HCT116 (cell line): ENCODE measurements at regions not wholly inside any gene's neighbourhood (a gene's known extent, or its start where the extent isn't known, plus 50 kb on each side); places are given as distances from the start of the nearest gene placed in this dataset.

Experiments
- ATAC-seq: fragments of 200-7000 bp; cut with Tn5 transposase; 2 replicates; pipeline ENCODE4 v1.9.1; 2020; ENCODE audit warnings: mild to moderate bottlenecking, moderate library complexity
- BruUV-seq: library from RNA; stranded (reverse); fragments of 400-500 nt; replicated peaks from 2 replicates; lab custom pipeline; 2021; lab: Mats Ljungman, UMichigan
- CTCF ChIA-PET: fragments of 300-600 bp; sonication (Branson Sonifier 250); formaldehyde crosslinking; loops from one replicate; lab custom pipeline; 2021; ENCODE audit warnings: antibody characterized with exemption; lab: Charles Lee
- POLR2A ChIA-PET: fragments of 300-600, 350-600 bp; sonication (Branson Sonifier 250); formaldehyde crosslinking; loops from one replicate; lab custom pipeline; 2021; ENCODE audit warnings: antibody characterized with exemption; lab: Charles Lee
- RAD21 ChIA-PET, 2 experiments: fragments of 300-600 bp; sonication (Branson Sonifier 250); formaldehyde crosslinking; loops; one replicate each; lab custom pipeline; 2023; ENCODE audit warnings: low total read pairs in 2 of 2; ENCODE audit not compliant: uncharacterized antibody in 2 of 2, unreplicated experiment in 2 of 2, low non-redundant PET in 1 of 2; lab: Charles Lee
- DNase-seq: peaks from one replicate; pipeline ENCODE4 v3.0.0-alpha.2; 2010; ENCODE audit warnings: low read depth, low spot score
- H2AFZ ChIP-seq: fragments of 200-600 bp; shearing (Covaris generic), sonication (generic); 2 replicates; pipeline ENCODE4 v1.6.1; 2017; ENCODE audit warnings: low read depth, mixed run types, mixed read lengths, antibody characterized with exemption, low read length; ENCODE audit not compliant: poor library complexity, severe bottlenecking
- H3K27ac ChIP-seq: 2 replicates; pipeline ENCODE4 v1.5.1; 2012; ENCODE audit warnings: low read depth, low read length
- H3K27me3 ChIP-seq: fragments of 200-600 bp; sonication (generic); 2 replicates; pipeline ENCODE4 v1.6.1; 2016; ENCODE audit warnings: mixed run types, low read length, mixed read lengths; ENCODE audit not compliant: insufficient read depth
- H3K36me3 ChIP-seq, 2 experiments: fragments of 200-500 bp in 1 of 2; fragments of 200-600 bp in 1 of 2; sonication (Bioruptor generic) in 1 of 2; sonication (generic) in 1 of 2; 2 replicates each; pipeline versions ENCODE4 v1.5.1 to v1.6.1; 2014 to 2016; ENCODE audit warnings: low read length in 2 of 2, inconsistent platforms in 1 of 2, mixed read lengths in 1 of 2, mixed run types in 1 of 2; ENCODE audit not compliant: insufficient read depth in 2 of 2, control insufficient read depth in 1 of 2
- H3K4me1 ChIP-seq, 2 experiments: fragments of 200-600 bp in 1 of 2; sonication (generic) in 1 of 2; 2 replicates each; pipeline versions ENCODE4 v1.5.1 to v1.6.1; 2012 to 2017; ENCODE audit warnings: low read length in 2 of 2, inconsistent platforms in 1 of 2, mild to moderate bottlenecking in 1 of 2, mixed read lengths in 1 of 2, mixed run types in 1 of 2, moderate library complexity in 1 of 2; ENCODE audit not compliant: insufficient read depth in 2 of 2, control insufficient read depth in 1 of 2
- H3K4me2 ChIP-seq: fragments of 200-600 bp; sonication (generic); 2 replicates; pipeline ENCODE4 v1.6.1; 2017; ENCODE audit warnings: mixed run types, low read length, mixed read lengths
- H3K4me3 ChIP-seq, 2 experiments: fragments of 200-600 bp in 1 of 2; sonication (generic) in 1 of 2; replicated peaks in 1 of 2; 2 replicates each; pipeline ENCODE4 v1.5.1; 2011 to 2016; ENCODE audit warnings: low read length in 2 of 2, control low read depth in 1 of 2, low read depth in 1 of 2, mild to moderate bottlenecking in 1 of 2, mixed read lengths in 1 of 2, mixed run types in 1 of 2
- H3K79me2 ChIP-seq: fragments of 200-600 bp; sonication (generic); 2 replicates; pipeline ENCODE4 v1.6.1; 2017; ENCODE audit warnings: mild to moderate bottlenecking, mixed run types, low read length, moderate library complexity, mixed read lengths; ENCODE audit not compliant: insufficient read depth
- H3K9ac ChIP-seq: fragments of 200-600 bp; sonication (generic); 2 replicates; pipeline ENCODE4 v1.6.1; 2016; ENCODE audit warnings: low read length, mixed read lengths
- H3K9me2 ChIP-seq: fragments of 200-600 bp; sonication (generic), shearing (Covaris generic); 2 replicates; pipeline ENCODE4 v1.6.1; 2017; ENCODE audit warnings: mixed run types, mild to moderate bottlenecking, moderate library complexity; ENCODE audit not compliant: insufficient read depth
- H3K9me3 ChIP-seq, 2 experiments: fragments of 200-500 bp in 1 of 2; fragments of 200-600 bp in 1 of 2; sonication (Bioruptor generic) in 1 of 2; sonication (generic) in 1 of 2; 2 replicates each; pipeline ENCODE4 v1.6.1; 2014 to 2017; ENCODE audit warnings: low read length in 2 of 2, mixed read lengths in 2 of 2, inconsistent platforms in 1 of 2, low read depth in 1 of 2, mild to moderate bottlenecking in 1 of 2, mixed run types in 1 of 2, moderate library complexity in 1 of 2; ENCODE audit not compliant: control insufficient read depth in 1 of 2, insufficient read depth in 1 of 2
- H4K20me1 ChIP-seq: fragments of 200-600 bp; sonication (generic), shearing (Covaris generic); 2 replicates; pipeline ENCODE4 v1.6.1; 2017; ENCODE audit warnings: mixed run types, mild to moderate bottlenecking, moderate library complexity; ENCODE audit not compliant: insufficient read depth
- CBX3 ChIP-seq: IDR thresholded peaks from 2 replicates; pipeline ENCODE4 v1.6.1; 2012; ENCODE audit warnings: low read depth
- EZH2phosphoT487 ChIP-seq: fragments of 200-600 bp; IDR thresholded peaks from 2 replicates; pipeline ENCODE4 v1.6.1; 2018; ENCODE audit warnings: antibody characterized with exemption, borderline replicate concordance
- FOSL1 ChIP-seq: IDR thresholded peaks from 2 replicates; pipeline ENCODE4 v1.6.1; 2012; ENCODE audit warnings: low read depth
- JUND ChIP-seq: IDR thresholded peaks from 2 replicates; pipeline ENCODE4 v1.6.1; 2012
- POLR2A ChIP-seq: IDR thresholded peaks from 2 replicates; pipeline ENCODE4 v1.7.0; 2011; ENCODE audit warnings: borderline replicate concordance; ENCODE audit not compliant: insufficient read depth, insufficient read length; ENCODE audit errors: extremely low read depth
- RAD21 ChIP-seq: IDR thresholded peaks from 2 replicates; pipeline ENCODE4 v1.6.1; 2012; ENCODE audit warnings: low read depth, mild to moderate bottlenecking
- SIN3A ChIP-seq: IDR thresholded peaks from 2 replicates; pipeline ENCODE4 v1.6.1; 2012; ENCODE audit warnings: low read depth
- SP1 ChIP-seq: IDR thresholded peaks from 2 replicates; pipeline ENCODE4 v1.6.1; 2012; ENCODE audit warnings: low read depth
- TCF7L2 ChIP-seq: IDR thresholded peaks from 2 replicates; pipeline ENCODE4 v1.7.0; 2011; ENCODE audit warnings: borderline replicate concordance, inconsistent platforms; ENCODE audit not compliant: insufficient read depth, insufficient read length; ENCODE audit errors: extremely low read depth
- intact Hi-C: fragments of 100-400 bp; cut with micrococcal nuclease; formaldehyde crosslinking; loops from 2 replicates; pipeline ENCODE4 v1.10.0; 2022
- TF ChIP-seq, protein P1 (sequence below): IDR thresholded peaks from 2 replicates; pipeline ENCODE4 v1.6.1; 2011; ENCODE audit warnings: mild to moderate bottlenecking, low read length, moderate library complexity; ENCODE audit not compliant: insufficient replicate concordance; ENCODE audit errors: extremely low read depth

DNA sequence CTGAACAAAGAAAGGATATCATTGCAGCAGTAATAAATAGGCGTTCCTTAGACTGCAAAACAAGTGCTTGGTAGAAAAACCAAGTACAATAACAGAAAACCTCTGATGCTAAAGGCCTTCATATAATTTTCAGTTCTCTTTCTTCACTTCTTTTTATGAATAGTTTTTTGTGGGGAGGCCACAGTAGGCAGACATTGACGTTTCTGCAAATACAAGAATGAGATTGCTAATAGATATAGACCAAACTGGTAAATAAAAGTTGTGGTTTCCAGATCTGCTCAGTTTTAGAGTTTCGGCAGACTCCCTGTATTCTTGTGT, 57.0 kb upstream of the RAP1GDS1 start:
- Histone ChIP-seq H3K27ac (no peak overlapping the region), H4K20me1 (no peaks in the 10 kb centered on the region), H3K9me2 (no peaks in the 10 kb centered on the region), H3K9ac (no peak overlapping the region), H3K9me3 (no peaks in the 10 kb centered on the region), H3K27me3 (no peaks in the 10 kb centered on the region), H3K4me2 (no peak overlapping the region), H3K36me3 (no peaks in the 10 kb centered on the region), H3K4me3 (no peak overlapping the region), H3K79me2 (no peaks in the 10 kb centered on the region), H2AFZ (no peak overlapping the region), H3K4me1 (no peaks in the 10 kb centered on the region)
- ATAC-seq (no peak), DNase-seq (no peak)
- ChIA-PET CTCF (no interaction called here), RAD21 (no interaction called here), POLR2A (no interaction called here)
- TF ChIP-seq FOSL1 (no peak), EZH2phosphoT487 (no peak)
- TF ChIP-seq, protein P1, sequence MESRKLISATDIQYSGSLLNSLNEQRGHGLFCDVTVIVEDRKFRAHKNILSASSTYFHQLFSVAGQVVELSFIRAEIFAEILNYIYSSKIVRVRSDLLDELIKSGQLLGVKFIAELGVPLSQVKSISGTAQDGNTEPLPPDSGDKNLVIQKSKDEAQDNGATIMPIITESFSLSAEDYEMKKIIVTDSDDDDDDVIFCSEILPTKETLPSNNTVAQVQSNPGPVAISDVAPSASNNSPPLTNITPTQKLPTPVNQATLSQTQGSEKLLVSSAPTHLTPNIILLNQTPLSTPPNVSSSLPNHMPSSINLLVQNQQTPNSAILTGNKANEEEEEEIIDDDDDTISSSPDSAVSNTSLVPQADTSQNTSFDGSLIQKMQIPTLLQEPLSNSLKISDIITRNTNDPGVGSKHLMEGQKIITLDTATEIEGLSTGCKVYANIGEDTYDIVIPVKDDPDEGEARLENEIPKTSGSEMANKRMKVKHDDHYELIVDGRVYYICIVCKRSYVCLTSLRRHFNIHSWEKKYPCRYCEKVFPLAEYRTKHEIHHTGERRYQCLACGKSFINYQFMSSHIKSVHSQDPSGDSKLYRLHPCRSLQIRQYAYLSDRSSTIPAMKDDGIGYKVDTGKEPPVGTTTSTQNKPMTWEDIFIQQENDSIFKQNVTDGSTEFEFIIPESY = no peak
- intact Hi-C loops = no loop called here
- BruUV-seq = no TSS peak

DNA sequence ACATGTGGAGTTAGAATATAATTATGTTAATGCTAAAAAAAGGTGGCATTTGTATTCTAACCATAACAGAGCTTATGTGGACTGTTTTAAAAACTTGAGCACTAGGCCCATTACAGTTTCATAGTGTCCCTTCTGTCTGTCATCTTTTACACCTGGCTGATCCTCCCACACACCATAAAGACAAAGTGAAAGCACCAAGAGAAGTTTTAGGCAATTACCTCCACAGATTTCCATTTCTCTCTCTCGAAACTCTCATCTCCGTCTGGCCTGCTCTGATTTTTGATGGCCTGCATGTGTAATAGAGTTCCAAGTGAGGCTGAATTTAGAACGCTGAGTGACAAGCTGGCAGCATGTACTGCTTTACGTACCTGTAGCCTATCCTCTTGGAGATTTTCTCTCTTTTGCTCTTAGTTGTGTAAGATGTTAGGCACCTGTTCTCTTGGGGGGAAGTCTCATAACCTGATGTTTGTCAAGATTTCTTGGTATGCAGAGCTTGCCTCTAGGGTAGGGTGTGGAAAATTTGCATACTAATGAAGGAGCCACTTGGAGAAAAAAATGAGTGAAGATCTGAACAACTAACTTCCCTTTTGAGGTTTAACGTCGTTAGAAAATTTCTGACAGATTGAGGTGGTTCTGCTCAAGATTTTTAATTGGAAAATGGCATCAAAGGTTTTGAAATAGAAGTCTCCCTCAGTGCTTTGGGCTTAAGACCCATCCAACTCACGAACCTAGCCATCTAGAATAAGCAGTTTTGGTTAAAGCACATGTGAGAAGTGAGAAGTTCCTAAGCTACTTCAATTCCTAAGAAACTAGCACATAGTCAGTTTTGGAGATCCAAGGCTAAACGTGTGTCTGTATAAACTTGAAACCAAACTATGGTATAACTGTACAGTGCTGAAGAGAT, 57.6 kb upstream of the RAP1GDS1 start:
- Histone ChIP-seq H3K9ac (no peak overlapping the region), H4K20me1 (no peaks in the 10 kb centered on the region), H3K4me3 (no peak overlapping the region), H3K9me3 (no peaks in the 10 kb centered on the region), H3K9me2 (no peaks in the 10 kb centered on the region), H3K27ac (no peak overlapping the region), H3K79me2 (no peaks in the 10 kb centered on the region), H3K36me3 (no peaks in the 10 kb centered on the region), H3K4me2 (no peak overlapping the region), H3K27me3 (no peaks in the 10 kb centered on the region), H3K4me1 (no peaks in the 10 kb centered on the region), H2AFZ (no peak overlapping the region)
- POLR2A ChIA-PET = no interaction called here
- DNase-seq = no peak
- BruUV-seq = no TSS peak
- RAD21 ChIA-PET = no interaction called here
- intact Hi-C loops = no loop called here
- no peak for ATAC-seq
- CTCF ChIA-PET = no interaction called here
- TF ChIP-seq JUND = no peak
- no peak for TF ChIP-seq SIN3A
- TF ChIP-seq SP1 = no peak
- no peak for TF ChIP-seq POLR2A
- no peak for TF ChIP-seq TCF7L2
- no peak for TF ChIP-seq CBX3
- TF ChIP-seq FOSL1 = no peak
- no peak for TF ChIP-seq RAD21
